ENCODE measurements at regions not wholly inside any gene's neighbourhood (a gene's known extent, or its start where the extent isn't known, plus 50 kb on each side); places are given as distances from the start of the nearest gene placed in this dataset.

DNA sequence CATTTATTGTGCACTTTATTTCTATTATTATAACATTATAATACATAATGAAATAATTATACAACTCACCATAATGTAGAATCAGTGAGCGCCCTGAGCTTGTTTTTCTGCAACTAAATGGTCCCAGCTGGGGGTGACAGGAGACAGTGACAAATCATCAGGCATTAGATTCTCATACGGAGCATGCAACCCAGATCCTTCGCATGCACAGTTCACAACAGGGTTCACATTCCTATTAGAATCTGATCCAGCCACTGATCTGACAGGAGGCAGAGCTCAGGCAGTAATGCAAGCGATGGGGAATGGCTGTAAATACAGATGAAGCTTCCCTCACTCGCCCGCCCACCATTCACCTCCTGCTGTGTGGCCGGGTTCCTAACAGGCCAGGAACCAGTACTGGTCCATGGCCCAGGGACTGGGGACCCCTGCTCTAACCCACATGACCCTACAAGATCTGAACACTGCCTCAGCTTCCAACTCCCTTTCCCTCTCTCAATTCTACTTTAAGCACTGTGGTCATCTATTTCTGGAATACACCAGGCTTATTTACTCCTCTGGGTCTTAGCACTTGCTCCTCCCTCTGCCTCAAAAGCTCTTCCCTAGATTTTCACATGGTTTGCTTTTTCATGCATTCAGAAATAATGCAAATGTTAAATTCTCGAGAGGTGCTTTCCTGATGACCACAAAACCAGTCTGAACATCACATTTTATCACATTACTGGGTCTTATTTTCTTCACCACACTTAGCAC is 166.8 kb upstream of the HCCS start:
- TF ChIP-seq, protein P1, sequence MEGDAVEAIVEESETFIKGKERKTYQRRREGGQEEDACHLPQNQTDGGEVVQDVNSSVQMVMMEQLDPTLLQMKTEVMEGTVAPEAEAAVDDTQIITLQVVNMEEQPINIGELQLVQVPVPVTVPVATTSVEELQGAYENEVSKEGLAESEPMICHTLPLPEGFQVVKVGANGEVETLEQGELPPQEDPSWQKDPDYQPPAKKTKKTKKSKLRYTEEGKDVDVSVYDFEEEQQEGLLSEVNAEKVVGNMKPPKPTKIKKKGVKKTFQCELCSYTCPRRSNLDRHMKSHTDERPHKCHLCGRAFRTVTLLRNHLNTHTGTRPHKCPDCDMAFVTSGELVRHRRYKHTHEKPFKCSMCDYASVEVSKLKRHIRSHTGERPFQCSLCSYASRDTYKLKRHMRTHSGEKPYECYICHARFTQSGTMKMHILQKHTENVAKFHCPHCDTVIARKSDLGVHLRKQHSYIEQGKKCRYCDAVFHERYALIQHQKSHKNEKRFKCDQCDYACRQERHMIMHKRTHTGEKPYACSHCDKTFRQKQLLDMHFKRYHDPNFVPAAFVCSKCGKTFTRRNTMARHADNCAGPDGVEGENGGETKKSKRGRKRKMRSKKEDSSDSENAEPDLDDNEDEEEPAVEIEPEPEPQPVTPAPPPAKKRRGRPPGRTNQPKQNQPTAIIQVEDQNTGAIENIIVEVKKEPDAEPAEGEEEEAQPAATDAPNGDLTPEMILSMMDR (IDR thresholded peaks at IDR 0.05), result no peak
- no peak for TF ChIP-seq POLR2A (IDR thresholded peaks at IDR 0.05)
